Fibroblast of pulmonary artery (primary cell): ENCODE measurements at regions not wholly inside any gene's neighbourhood (a gene's known extent, or its start where the extent isn't known, plus 50 kb on each side); places are given as distances from the start of the nearest gene placed in this dataset.

ENCODE experiments used
- DNase-seq: peaks from one replicate; pipeline ENCODE4 v3.0.0-alpha.2; 2010; ENCODE audit warnings: low read depth
- H3K4me3 ChIP-seq: replicated peaks from 2 replicates; pipeline ENCODE4 v1.5.1; 2011; ENCODE audit warnings: low read depth, mild to moderate bottlenecking, control low read depth, low read length, moderate library complexity
- CTCF ChIP-seq: IDR thresholded peaks from 2 replicates; pipeline ENCODE4 v1.5.1; 2011; ENCODE audit warnings: mild to moderate bottlenecking, control low read depth, low read length, inconsistent platforms; ENCODE audit errors: missing control alignments

- no peak for TF ChIP-seq CTCF
- no peak for DNase-seq
- H3K4me3 ChIP-seq: no peak overlapping the region
Measured at GRCh38 chr4:125045311-125045710, 269.4 kb upstream of the FAT4 start.

- H3K4me3 ChIP-seq: no peak overlapping the region
- no peak for TF ChIP-seq CTCF
- no peak for DNase-seq
Measured at GRCh38 chr4:125044886-125045285, 269.9 kb upstream of the FAT4 start.

- no peak overlapping the region for H3K4me3 ChIP-seq
- no peak for DNase-seq
- TF ChIP-seq CTCF: no peak
Measured at GRCh38 chr4:125043486-125043885, 271.3 kb upstream of the FAT4 start.

- no peak for TF ChIP-seq CTCF
- H3K4me3 ChIP-seq: no peak overlapping the region
- DNase-seq: no peak
Measured at GRCh38 chr4:125042041-125042440, 272.7 kb upstream of the FAT4 start.

- TF ChIP-seq CTCF: no peak
- DNase-seq: no peak
- H3K4me3 ChIP-seq: no peak overlapping the region
Measured at GRCh38 chr4:125041372-125041930, 273.3 kb upstream of the FAT4 start.

GRCh38 chr4:125039550-125039949, 275.2 kb upstream of the FAT4 start:
- no peak overlapping the region for H3K4me3 ChIP-seq
- no peak for DNase-seq
- TF ChIP-seq CTCF: no peak

GRCh38 chr4:125022855-125023501, 291.8 kb upstream of the FAT4 start:
- DNase-seq: no peak
- TF ChIP-seq CTCF: no peak

More at GRCh38 chr4:125022855-125023501, 291.8 kb upstream of the FAT4 start:
- no peak overlapping the region for H3K4me3 ChIP-seq
